GM12878 (cell line): ENCODE measurements at regions not wholly inside any gene's neighbourhood (a gene's known extent, or its start where the extent isn't known, plus 50 kb on each side); places are given as distances from the start of the nearest gene placed in this dataset.

Experiments
- BACH1 ChIP-seq: fragments of 450-650 bp; IDR thresholded peaks from 2 replicates; pipeline ENCODE4 v1.6.1; 2017; ENCODE audit warnings: mild to moderate bottlenecking, borderline replicate concordance
- BHLHE40 ChIP-seq, 2 experiments: fragments of 450-650 bp in 1 of 2; IDR thresholded peaks; 2 replicates each; pipeline ENCODE4 v1.6.1; 2011 to 2017; ENCODE audit warnings: low read depth in 2 of 2, borderline replicate concordance in 1 of 2, improper control_type of control experiment in 1 of 2, low read length in 1 of 2, mild to moderate bottlenecking in 1 of 2
- BRCA1 ChIP-seq: IDR thresholded peaks from 2 replicates; pipeline ENCODE4 v1.6.1; 2011; ENCODE audit warnings: low read depth, low read length, improper control_type of control experiment
- CHD4 ChIP-seq: fragments of 200-600 bp; sonication (generic); IDR thresholded peaks from 2 replicates; pipeline ENCODE4 v1.6.1; 2016; ENCODE audit warnings: mild to moderate bottlenecking
- CREB1 ChIP-seq: IDR thresholded peaks from 2 replicates; pipeline ENCODE4 v1.6.1; 2012; ENCODE audit warnings: low read depth, mild to moderate bottlenecking, inconsistent platforms
- E2F8 ChIP-seq: fragments of 450-650 bp; IDR thresholded peaks from 2 replicates; pipeline ENCODE4 v1.6.1; 2018; ENCODE audit warnings: mild to moderate bottlenecking, low read depth, moderate library complexity; ENCODE audit not compliant: partially characterized antibody
- E4F1 ChIP-seq: fragments of 450-650 bp; IDR thresholded peaks from 2 replicates; pipeline ENCODE4 v1.6.1; 2018; ENCODE audit warnings: borderline replicate concordance, mild to moderate bottlenecking; ENCODE audit not compliant: partially characterized antibody
- FOXM1 ChIP-seq: IDR thresholded peaks from 2 replicates; pipeline ENCODE4 v1.6.1; 2012; ENCODE audit warnings: low read depth, mild to moderate bottlenecking, inconsistent platforms, low read length, moderate library complexity
- HSF1 ChIP-seq: fragments of 150-350 bp; IDR thresholded peaks from 2 replicates; pipeline ENCODE4 v1.6.1; 2014; ENCODE audit warnings: mild to moderate bottlenecking, low read depth, low read length
- IRF3 ChIP-seq: fragments of 450-650 bp; IDR thresholded peaks from 2 replicates; pipeline ENCODE4 v1.6.1; 2014; ENCODE audit warnings: mild to moderate bottlenecking
- MAX ChIP-seq: IDR thresholded peaks from 2 replicates; pipeline ENCODE4 v1.6.1; 2012; ENCODE audit warnings: low read depth, low read length, improper control_type of control experiment
- MEF2B ChIP-seq: fragments of 450-650 bp; IDR thresholded peaks from 2 replicates; pipeline ENCODE4 v1.6.1; 2018; ENCODE audit warnings: mild to moderate bottlenecking, moderate library complexity; ENCODE audit not compliant: partially characterized antibody, poor library complexity, severe bottlenecking
- NFYB ChIP-seq: IDR thresholded peaks from 2 replicates; pipeline ENCODE4 v1.6.1; 2011; ENCODE audit warnings: low read depth, mild to moderate bottlenecking, low read length, improper control_type of control experiment, moderate library complexity; ENCODE audit not compliant: insufficient read depth
- POLR2A ChIP-seq: IDR thresholded peaks from 2 replicates; pipeline ENCODE4 v1.6.1; 2011; ENCODE audit warnings: low read depth, mild to moderate bottlenecking, low read length
- RELA ChIP-seq: fragments of 450-650 bp; IDR thresholded peaks from 2 replicates; pipeline ENCODE4 v1.8.0; 2014; ENCODE audit warnings: borderline replicate concordance; ENCODE audit not compliant: partially characterized antibody
- SMC3 ChIP-seq: IDR thresholded peaks from 2 replicates; pipeline ENCODE4 v1.6.1; 2011; ENCODE audit warnings: low read length, improper control_type of control experiment, borderline replicate concordance
- TCF7 ChIP-seq: IDR thresholded peaks from 2 replicates; pipeline ENCODE4 v1.6.1; 2014; ENCODE audit warnings: antibody characterized with exemption, borderline replicate concordance
- USF1 ChIP-seq: IDR thresholded peaks from 2 replicates; pipeline ENCODE4 v1.6.1; 2011; ENCODE audit warnings: borderline replicate concordance, low read depth, mild to moderate bottlenecking, moderate library complexity, mixed read lengths, low read length; ENCODE audit not compliant: insufficient read depth; ENCODE audit errors: extremely low read length
- ZNF24 ChIP-seq: fragments of 450-650 bp; IDR thresholded peaks from 2 replicates; pipeline ENCODE4 v1.6.1; 2017; ENCODE audit warnings: antibody characterized with exemption, mild to moderate bottlenecking
- ZNF384 ChIP-seq: IDR thresholded peaks from 2 replicates; pipeline ENCODE4 v1.6.1; 2012; ENCODE audit warnings: low read depth, mild to moderate bottlenecking, low read length, improper control_type of control experiment, borderline replicate concordance
- ZSCAN29 ChIP-seq: fragments of 450-650 bp; IDR thresholded peaks from 2 replicates; pipeline ENCODE4 v1.6.1; 2017; ENCODE audit warnings: mild to moderate bottlenecking, moderate library complexity

GRCh38 chr5:42949348-42950115 is 90.6 kb downstream of the ANXA2R start (continued):
- TF ChIP-seq HSF1 (no peak), TCF7 (no peak), BHLHE40 (IDR thresholded peaks at IDR 0.05; ENCODE audit: borderline replicate concordance in 1 of 2, low read depth in 2 of 2, low read length in 1 of 2) (no peak), CREB1 (peak; percentile 54; the same call in 1 of the 2 replicates), E4F1 (no peak), BACH1 (no peak), FOXM1 (no peak), IRF3 (no peak), E2F8 (no peak), NFYB (no peak), ZNF24 (no peak), MEF2B (no peak), POLR2A (0 out of 2 replicates have a peak, but pooled peaks have one; percentile 24), SMC3 (peak; percentile 7; the same call in 1 of the 2 replicates), ZSCAN29 (no peak), MAX (0 out of 2 replicates have a peak, but pooled peaks have one; percentile 0), BRCA1 (no peak), ZNF384 (no peak), RELA (no peak), USF1 (no peak), CHD4 (no peak)
